8988T (cell line): ENCODE measurements at regions not wholly inside any gene's neighbourhood (a gene's known extent, or its start where the extent isn't known, plus 50 kb on each side); places are given as distances from the start of the nearest gene placed in this dataset.
"Not testable (repeated sequence)": the region's sequence is repeated elsewhere in the genome, so short reads cannot be mapped to it uniquely, and the experiment has no call there.

Experiments
- DNase-seq: peaks from one replicate; pipeline ENCODE4 v3.0.0; 2011

DNA sequence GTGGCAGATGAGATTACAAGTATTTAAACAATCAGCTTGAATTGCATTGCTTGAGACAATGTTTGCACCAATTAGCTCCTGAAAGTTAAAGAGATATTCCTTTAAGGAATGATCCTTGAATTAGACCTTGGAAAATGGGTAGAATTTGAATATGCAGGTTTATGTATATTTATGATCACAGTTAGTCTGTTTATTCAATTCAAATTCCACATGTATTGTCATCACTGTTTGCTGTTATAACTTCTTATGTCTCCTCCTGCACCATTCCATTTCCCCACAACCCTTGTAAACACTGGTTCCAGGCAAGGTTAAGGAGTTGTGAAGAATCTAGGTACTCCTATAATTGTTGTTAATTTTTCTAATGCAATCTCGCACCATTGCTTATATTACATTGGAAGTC lies 518.2 kb upstream of the PBX1 start:
- DNase-seq: no peak

GRCh38 chr1:164051782-164052181 lies 507.2 kb upstream of the PBX1 start:
- no peak for DNase-seq

- no peak for DNase-seq
These were observed 504.7 kb upstream of the PBX1 start for GRCh38 chr1:164054331-164054730.

- DNase-seq: no peak
These were observed 500.8 kb upstream of the PBX1 start for GRCh38 chr1:164058198-164058597.

DNA sequence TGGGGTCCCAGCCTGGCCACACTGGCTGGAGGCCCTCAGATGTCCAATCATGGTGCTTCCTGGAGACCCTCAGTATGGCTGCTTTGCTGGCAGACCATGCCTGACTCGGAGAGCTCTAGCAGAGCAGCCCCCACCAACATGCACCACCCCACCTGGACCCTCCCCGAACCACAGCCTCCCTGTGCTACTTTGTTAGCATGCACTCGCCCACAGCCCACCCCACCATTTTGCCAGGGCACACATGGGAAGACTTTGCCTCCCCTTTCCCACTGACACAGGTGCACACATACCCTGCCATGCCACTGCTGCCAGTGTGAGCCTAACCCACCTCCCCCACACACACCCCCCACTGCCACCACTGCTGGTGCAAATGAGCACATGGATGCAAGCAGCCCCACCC lies 497.5 kb upstream of the PBX1 start:
- DNase-seq: no peak

GRCh38 chr1:164064501-164064900 lies 494.5 kb upstream of the PBX1 start:
- DNase-seq: no peak

GRCh38 chr1:164071288-164071687 lies 487.7 kb upstream of the PBX1 start:
- DNase-seq: no peak

- no peak for DNase-seq
These were observed 472.2 kb upstream of the PBX1 start for GRCh38 chr1:164086832-164087231.

GRCh38 chr1:164087906-164088453 lies 471.0 kb upstream of the PBX1 start:
- no peak for DNase-seq

- no peak for DNase-seq
These were observed 466.2 kb upstream of the PBX1 start for GRCh38 chr1:164092603-164093353.

- no peak for DNase-seq
These were observed 465.4 kb upstream of the PBX1 start for GRCh38 chr1:164093543-164093942.

DNA sequence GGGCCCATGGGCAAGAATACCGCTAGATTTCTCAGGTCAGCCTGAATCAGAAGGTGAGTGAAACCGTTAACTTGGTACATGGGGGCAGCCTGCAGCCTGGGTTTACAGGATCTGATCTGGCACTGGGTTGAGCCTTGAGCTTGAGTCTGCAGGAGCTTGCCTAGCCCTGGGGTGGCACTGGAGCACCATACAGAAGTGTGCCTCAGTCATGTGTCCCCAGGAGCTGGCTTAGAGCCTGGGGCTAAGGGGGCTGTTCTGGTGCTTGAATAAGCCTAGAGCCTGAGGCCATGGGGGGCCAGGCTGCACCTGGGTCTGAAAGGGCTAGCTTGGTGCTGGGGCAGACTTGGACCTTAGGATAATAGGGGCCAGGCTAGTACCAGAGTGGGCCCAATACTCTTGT lies 457.2 kb upstream of the PBX1 start:
- DNase-seq: no peak

DNA sequence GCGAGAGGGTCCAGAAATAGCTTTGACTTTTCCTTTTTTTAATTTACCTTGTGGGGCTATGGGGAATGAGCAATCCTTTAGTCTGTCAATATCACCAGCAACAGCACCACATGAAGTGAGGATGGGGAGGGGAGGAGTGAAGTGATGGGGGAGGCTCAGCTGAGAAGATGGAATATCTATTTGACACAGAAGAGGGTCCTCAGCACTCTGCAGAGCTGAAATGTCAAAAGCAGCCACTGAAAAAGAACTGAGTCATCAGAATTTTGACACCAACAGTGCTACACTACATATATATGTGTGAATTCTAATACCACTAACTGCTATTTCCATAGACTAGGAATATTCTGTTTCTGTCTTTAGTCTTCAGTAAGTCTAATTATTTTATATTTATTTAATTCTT lies 427.0 kb upstream of the PBX1 start:
- DNase-seq: no peak

GRCh38 chr1:164137273-164137925 lies 421.6 kb upstream of the PBX1 start:
- DNase-seq: no peak

- DNase-seq: no peak
These were observed 417.2 kb upstream of the PBX1 start for GRCh38 chr1:164141797-164142196.

- DNase-seq: no peak
These were observed 404.4 kb upstream of the PBX1 start for GRCh38 chr1:164154622-164155021.

GRCh38 chr1:164155347-164155746 lies 403.6 kb upstream of the PBX1 start:
- no peak for DNase-seq

DNA sequence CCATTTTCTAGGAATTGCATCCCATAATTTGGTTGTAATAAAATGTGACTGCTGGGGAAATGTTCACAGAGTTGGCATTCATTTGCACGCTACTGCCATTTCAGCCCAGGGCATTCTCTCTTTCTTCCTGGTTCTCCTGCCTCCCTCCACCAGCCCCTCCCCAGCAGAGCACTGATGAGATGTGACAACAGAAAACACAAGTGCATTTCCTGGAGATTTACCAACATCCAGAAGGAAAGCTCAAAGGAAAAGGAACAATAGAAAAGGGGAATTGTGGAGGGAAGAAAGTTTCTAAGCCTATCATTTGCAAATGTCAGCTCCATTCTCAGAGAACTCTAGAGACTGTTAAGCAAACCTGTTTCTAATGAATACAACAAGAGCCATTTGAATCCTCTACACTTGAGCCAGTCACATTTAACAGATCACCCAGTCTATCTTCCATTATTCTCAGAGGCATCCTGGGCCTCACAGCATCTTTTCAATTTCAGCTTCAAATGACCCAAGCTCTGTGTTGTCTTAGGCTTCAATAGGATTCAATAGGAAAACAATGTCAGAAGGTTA lies 395.6 kb upstream of the PBX1 start:
- DNase-seq: no peak

- DNase-seq: no peak
These were observed 393.5 kb upstream of the PBX1 start for GRCh38 chr1:164165466-164165865.

- not testable (repeated sequence) for DNase-seq
These were observed 392.5 kb upstream of the PBX1 start for GRCh38 chr1:164166454-164166853.

DNA sequence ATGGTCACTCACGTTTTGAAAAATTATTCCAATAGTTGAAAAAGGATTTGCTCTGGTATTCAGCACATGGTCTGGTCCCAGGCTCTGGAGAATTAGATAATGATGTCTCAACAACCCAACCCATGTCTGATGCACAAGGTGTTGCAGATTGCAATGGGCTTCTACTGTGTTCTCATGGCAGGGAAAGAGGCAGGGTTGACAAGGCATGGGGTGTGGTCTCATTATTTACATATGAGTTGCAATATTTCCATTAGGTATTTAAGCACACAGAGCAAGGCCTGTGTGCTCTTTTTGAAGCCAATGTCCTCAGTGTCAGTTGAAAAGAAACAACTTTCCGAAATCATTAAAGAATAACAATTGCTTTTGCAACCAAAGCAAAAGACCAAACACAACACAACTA lies 381.9 kb upstream of the PBX1 start:
- DNase-seq: no peak

GRCh38 chr1:164180824-164181223 lies 378.2 kb upstream of the PBX1 start:
- DNase-seq: no peak

DNA sequence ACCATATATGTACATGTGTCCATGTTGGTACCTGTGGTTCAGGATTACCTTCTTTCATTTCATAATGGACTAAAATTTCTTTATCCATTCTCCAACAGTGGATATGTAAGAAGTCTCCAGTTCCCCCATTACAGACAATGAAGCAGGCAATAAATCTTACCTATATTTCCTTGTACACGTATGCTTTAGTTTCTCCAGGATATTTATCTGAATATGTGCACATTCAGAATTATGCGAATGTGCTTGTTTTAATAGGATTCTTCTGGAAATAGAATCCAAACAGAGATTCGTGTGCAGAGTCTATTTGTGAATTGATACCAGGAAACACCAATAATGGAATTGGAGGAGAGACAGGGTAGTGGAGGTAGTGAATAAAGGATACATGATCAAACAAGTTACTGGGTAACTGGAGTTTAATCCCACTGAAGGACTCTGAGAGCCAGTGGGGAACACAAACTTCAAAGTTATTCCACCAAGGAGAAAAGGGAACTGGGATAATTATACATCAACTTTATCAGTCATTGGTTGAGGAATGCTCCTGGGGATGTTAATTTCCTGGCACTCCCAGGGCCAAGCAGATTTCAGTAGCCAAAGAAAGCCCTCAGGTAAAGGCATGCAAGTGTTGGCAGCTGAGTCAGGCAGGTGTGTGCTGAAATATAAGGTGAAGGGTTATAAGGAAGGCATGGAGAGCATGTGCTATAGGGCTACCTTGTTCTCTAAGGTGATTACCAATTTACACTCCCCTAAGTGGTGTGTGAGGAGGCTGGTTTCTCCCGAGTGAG lies 374.9 kb upstream of the PBX1 start:
- DNase-seq: no peak
